A673 (cell line): ENCODE measurements at regions not wholly inside any gene's neighbourhood (a gene's known extent, or its start where the extent isn't known, plus 50 kb on each side); places are given as distances from the start of the nearest gene placed in this dataset.

Experiments
- CTCF ChIP-seq: fragments of 300-800, 200-600 bp; sonication (generic); conservative IDR thresholded peaks from 2 replicates; pipeline ENCODE4 v1.5.1; 2017; ENCODE audit warnings: low read depth, mild to moderate bottlenecking, antibody characterized with exemption, low read length, moderate library complexity, mixed read lengths
- EZH2 ChIP-seq: fragments of 200-600 bp; sonication (generic); IDR thresholded peaks from 2 replicates; pipeline ENCODE4 v1.6.1; 2017; ENCODE audit warnings: borderline replicate concordance, low read depth, mild to moderate bottlenecking, mixed read lengths, antibody characterized with exemption, low read length; ENCODE audit not compliant: poor library complexity, severe bottlenecking

- TF ChIP-seq CTCF (no peak), EZH2 (no peak)
Observed at GRCh38 chr3:118537454-118537853, 497.2 kb downstream of the IGSF11 start.
